ENCODE measurements at regions not wholly inside any gene's neighbourhood (a gene's known extent, or its start where the extent isn't known, plus 50 kb on each side); places are given as distances from the start of the nearest gene placed in this dataset.

DNA sequence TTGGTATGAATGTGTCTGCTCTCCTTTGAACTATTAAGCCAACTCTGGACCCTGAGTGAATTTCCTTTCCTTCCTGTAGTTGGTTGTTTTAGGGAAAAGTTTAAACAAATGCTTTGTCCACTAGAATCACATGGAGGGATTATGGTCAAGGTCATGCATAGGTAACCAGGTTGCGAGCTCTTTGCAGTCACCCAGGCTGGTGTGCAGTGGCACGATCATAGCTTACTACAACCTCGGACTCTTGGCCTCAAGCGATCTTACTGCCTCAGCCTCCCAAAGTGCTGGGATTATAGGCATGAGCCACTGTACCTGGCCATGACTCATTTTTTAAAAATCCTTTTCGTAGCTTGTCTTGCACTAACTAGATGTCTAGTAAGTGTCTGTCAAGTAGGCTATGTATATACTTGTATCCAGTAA lies 88.0 kb upstream of the SOX4 start:
- DNase-seq (ENCODE audit: low read depth, low spot score) (no peak), ATAC-seq (no peak)
- BruUV-seq (replicated peaks): no TSS peak
- no peaks in the 10 kb centered on the region for H3K27me3 ChIP-seq (ENCODE audit: control insufficient read depth, insufficient read depth, low read length)
- no peak overlapping the region for H3K4me3 ChIP-seq (ENCODE audit: low read depth in 2 of 2, low read length in 2 of 2)
- H3K9me3 ChIP-seq (ENCODE audit: control insufficient read depth, insufficient read depth, low read depth, low read length): no peaks in the 10 kb centered on the region
- ChIA-PET POLR2A (no interaction called here), CTCF (no interaction called here)
- no peaks in the 10 kb centered on the region for H3K36me3 ChIP-seq (ENCODE audit: control insufficient read depth, insufficient read depth, low read length)
- H3K4me1 ChIP-seq (ENCODE audit: control insufficient read depth, insufficient read depth, low read length): no peaks in the 10 kb centered on the region
- in situ Hi-C loops (cut with HindIII; ENCODE audit: low pct_unique_long_range_greater_than_20kb, low sequenced_read_pairs): no loop called here
- TF ChIP-seq POLR2AphosphoS5 (IDR thresholded peaks at IDR 0.05; ENCODE audit: low read depth, low read length): no peak
- TF ChIP-seq, protein P1, sequence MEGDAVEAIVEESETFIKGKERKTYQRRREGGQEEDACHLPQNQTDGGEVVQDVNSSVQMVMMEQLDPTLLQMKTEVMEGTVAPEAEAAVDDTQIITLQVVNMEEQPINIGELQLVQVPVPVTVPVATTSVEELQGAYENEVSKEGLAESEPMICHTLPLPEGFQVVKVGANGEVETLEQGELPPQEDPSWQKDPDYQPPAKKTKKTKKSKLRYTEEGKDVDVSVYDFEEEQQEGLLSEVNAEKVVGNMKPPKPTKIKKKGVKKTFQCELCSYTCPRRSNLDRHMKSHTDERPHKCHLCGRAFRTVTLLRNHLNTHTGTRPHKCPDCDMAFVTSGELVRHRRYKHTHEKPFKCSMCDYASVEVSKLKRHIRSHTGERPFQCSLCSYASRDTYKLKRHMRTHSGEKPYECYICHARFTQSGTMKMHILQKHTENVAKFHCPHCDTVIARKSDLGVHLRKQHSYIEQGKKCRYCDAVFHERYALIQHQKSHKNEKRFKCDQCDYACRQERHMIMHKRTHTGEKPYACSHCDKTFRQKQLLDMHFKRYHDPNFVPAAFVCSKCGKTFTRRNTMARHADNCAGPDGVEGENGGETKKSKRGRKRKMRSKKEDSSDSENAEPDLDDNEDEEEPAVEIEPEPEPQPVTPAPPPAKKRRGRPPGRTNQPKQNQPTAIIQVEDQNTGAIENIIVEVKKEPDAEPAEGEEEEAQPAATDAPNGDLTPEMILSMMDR (IDR thresholded peaks at IDR 0.05): no peak
- no peak for TF ChIP-seq TCF7L2 (IDR thresholded peaks at IDR 0.05; ENCODE audit: low read depth, low read length)
- TF ChIP-seq SIN3A (IDR thresholded peaks at IDR 0.05; ENCODE audit: borderline replicate concordance, insufficient read depth, low read depth, low read length): no peak
- TF ChIP-seq, protein P2, sequence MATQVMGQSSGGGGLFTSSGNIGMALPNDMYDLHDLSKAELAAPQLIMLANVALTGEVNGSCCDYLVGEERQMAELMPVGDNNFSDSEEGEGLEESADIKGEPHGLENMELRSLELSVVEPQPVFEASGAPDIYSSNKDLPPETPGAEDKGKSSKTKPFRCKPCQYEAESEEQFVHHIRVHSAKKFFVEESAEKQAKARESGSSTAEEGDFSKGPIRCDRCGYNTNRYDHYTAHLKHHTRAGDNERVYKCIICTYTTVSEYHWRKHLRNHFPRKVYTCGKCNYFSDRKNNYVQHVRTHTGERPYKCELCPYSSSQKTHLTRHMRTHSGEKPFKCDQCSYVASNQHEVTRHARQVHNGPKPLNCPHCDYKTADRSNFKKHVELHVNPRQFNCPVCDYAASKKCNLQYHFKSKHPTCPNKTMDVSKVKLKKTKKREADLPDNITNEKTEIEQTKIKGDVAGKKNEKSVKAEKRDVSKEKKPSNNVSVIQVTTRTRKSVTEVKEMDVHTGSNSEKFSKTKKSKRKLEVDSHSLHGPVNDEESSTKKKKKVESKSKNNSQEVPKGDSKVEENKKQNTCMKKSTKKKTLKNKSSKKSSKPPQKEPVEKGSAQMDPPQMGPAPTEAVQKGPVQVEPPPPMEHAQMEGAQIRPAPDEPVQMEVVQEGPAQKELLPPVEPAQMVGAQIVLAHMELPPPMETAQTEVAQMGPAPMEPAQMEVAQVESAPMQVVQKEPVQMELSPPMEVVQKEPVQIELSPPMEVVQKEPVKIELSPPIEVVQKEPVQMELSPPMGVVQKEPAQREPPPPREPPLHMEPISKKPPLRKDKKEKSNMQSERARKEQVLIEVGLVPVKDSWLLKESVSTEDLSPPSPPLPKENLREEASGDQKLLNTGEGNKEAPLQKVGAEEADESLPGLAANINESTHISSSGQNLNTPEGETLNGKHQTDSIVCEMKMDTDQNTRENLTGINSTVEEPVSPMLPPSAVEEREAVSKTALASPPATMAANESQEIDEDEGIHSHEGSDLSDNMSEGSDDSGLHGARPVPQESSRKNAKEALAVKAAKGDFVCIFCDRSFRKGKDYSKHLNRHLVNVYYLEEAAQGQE (IDR thresholded peaks at IDR 0.05; ENCODE audit: insufficient read depth in 1 of 2, low read depth in 2 of 2, low read length in 1 of 2): no peak
- no peak overlapping the region for H3K27ac ChIP-seq (ENCODE audit: low read length)
- intact Hi-C loops (cut with micrococcal nuclease; ENCODE audit: unreplicated experiment): no loop called here

GRCh38 chr6:21506126-21506525 lies 87.4 kb upstream of the SOX4 start:
- no peaks in the 10 kb centered on the region for H3K27me3 ChIP-seq (ENCODE audit: control insufficient read depth, insufficient read depth, low read length)
- no peaks in the 10 kb centered on the region for H3K4me1 ChIP-seq (ENCODE audit: control insufficient read depth, insufficient read depth, low read length)
- H3K4me3 ChIP-seq (ENCODE audit: low read depth in 2 of 2, low read length in 2 of 2): no peak overlapping the region
- ChIA-PET POLR2A (no interaction called here), CTCF (no interaction called here)
- no peak for DNase-seq (ENCODE audit: low read depth, low spot score)
- intact Hi-C loops (cut with micrococcal nuclease; ENCODE audit: unreplicated experiment): no loop called here
- no peak for ATAC-seq
- in situ Hi-C loops (cut with HindIII; ENCODE audit: low pct_unique_long_range_greater_than_20kb, low sequenced_read_pairs): no loop called here
- H3K27ac ChIP-seq (ENCODE audit: low read length): no peak overlapping the region
- H3K9me3 ChIP-seq (ENCODE audit: control insufficient read depth, insufficient read depth, low read depth, low read length): no peaks in the 10 kb centered on the region
- no peak for TF ChIP-seq POLR2AphosphoS5 (IDR thresholded peaks at IDR 0.05; ENCODE audit: low read depth, low read length)
- TF ChIP-seq, protein P1 (IDR thresholded peaks at IDR 0.05): no peak
- TF ChIP-seq TCF7L2 (IDR thresholded peaks at IDR 0.05; ENCODE audit: low read depth, low read length): no peak
- TF ChIP-seq SIN3A (IDR thresholded peaks at IDR 0.05; ENCODE audit: borderline replicate concordance, insufficient read depth, low read depth, low read length): no peak
- TF ChIP-seq, protein P2 (IDR thresholded peaks at IDR 0.05; ENCODE audit: insufficient read depth in 1 of 2, low read depth in 2 of 2, low read length in 1 of 2): no peak
- no peaks in the 10 kb centered on the region for H3K36me3 ChIP-seq (ENCODE audit: control insufficient read depth, insufficient read depth, low read length)
- BruUV-seq (replicated peaks): no TSS peak
